Ovary (tissue), 7 donors: ENCODE measurements at regions not wholly inside any gene's neighbourhood (a gene's known extent, or its start where the extent isn't known, plus 50 kb on each side); places are given as distances from the start of the nearest gene placed in this dataset.
A peak's percentile ranks its signal among the peaks of the same experiment; 100 is the strongest.

ENCODE experiments used
- DNase-seq, 5 donors: peaks; one replicate each; pipeline ENCODE4 v3.0.0-alpha.2; 2019 to 2020
- H3K27ac ChIP-seq, 2 donors: fragments of 200-600 bp; one replicate each; pipeline versions ENCODE4 v1.5.1 to v1.8.0; 2019 to 2022
- H3K27me3 ChIP-seq: fragments of 200-600 bp; one replicate; pipeline ENCODE4 v1.8.0; 2022
- H3K36me3 ChIP-seq: fragments of 200-600 bp; sonication (generic); one replicate; pipeline ENCODE4 v1.5.1; 2019
- H3K4me1 ChIP-seq: one replicate; pipeline ENCODE4 v1.8.1; 2013; ENCODE audit warnings: mild to moderate bottlenecking, moderate library complexity; ENCODE audit not compliant: insufficient read depth
- H3K4me3 ChIP-seq: fragments of 200-600 bp; sonication (generic); one replicate; pipeline ENCODE4 v1.5.1; 2017
- H3K9me3 ChIP-seq, 2 donors: fragments of 200-600 bp in 1 of 2; sonication (generic) in 1 of 2; one replicate each; pipeline versions ENCODE4 v1.5.1 to v1.8.1; 2013 to 2019; ENCODE audit warnings: mild to moderate bottlenecking in 1 of 2, moderate library complexity in 1 of 2
- CTCF ChIP-seq, 3 donors: fragments of 450-650 bp in 2 of 3; fragments of 200-600 bp in 1 of 3; IDR thresholded peaks; one replicate each; pipeline versions ENCODE4 v1.5.1 to v1.8.0; 2016 to 2022; ENCODE audit warnings: antibody characterized with exemption in 3 of 3, mild to moderate bottlenecking in 1 of 3
- EP300 ChIP-seq: sonication (generic); formaldehyde crosslinking; IDR thresholded peaks from one replicate; pipeline ENCODE4 v1.6.1; 2017; ENCODE audit warnings: antibody characterized with exemption
- POLR2A ChIP-seq: fragments of 450-650 bp; IDR thresholded peaks from one replicate; pipeline ENCODE4 v1.6.1; 2017; ENCODE audit warnings: antibody characterized with exemption, mild to moderate bottlenecking, moderate library complexity
- WGBS, 3 donors: extraction: QIAGEN DNeasy Blood & Tissue Kit in 1 of 3; methylation state at CpG; one replicate each; pipeline versions ENCODE4 v1.1.5 to v1.1.7; 2013 to 2017; 5-methylcytosine and 5-hydroxymethylcytosine counted together
- intact Hi-C, 4 donors: fragments of 100-400 bp; cut with DNase I; formaldehyde crosslinking; loops; one replicate each; pipeline versions ENCODE4 v1.11.0 to v1.15.1; 2022 to 2023
- donor health status: DM: no; HTN: no; CAD: no; lungs with moderate emphysema.
- donor health status: DM: no; HTN: no; CAD: no.
- donor health status: Bipolar disorder and iron deficiency.
- donor health status: DM: no; HTN: no; CAD: no.
- donor health status: DM: yes; HTN: yes; CAD: no.

DNA sequence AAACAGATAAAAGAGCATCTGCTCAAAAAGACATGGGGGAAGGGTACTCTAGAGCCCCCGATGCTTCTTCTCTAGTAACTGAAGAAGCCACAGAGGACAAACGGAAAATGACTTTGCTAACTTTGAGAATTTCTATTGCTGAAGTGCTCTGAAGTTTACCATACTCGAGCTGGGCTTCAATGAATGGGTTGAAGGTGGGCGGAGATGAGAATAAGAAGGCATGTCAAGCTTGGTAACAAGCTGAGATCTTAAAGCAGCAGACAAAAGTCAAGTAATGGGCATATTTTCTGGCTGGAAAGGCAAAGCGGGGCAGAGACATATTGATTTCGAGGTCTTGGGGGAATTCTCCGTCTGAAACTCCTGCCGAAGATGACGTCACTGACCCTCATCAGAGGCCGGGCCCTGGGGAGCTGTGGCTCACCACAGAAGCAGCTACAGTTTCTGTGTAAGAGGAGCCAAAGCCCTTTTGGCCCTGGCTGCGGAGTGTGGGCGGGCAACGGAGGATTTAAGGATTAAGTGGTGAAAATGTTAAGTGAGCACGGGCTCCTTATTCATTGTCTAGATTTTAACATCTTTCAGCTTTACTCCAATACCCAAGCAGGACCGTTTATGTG is 115.8 kb upstream of the SLIT3 start:
- Histone ChIP-seq H3K4me3 (no peak overlapping the region), H3K36me3 (no peaks in the 10 kb centered on the region), H3K4me1 (no peaks in the 10 kb centered on the region), H3K9me3 (no peaks in the 10 kb centered on the region), H3K27me3 (no peaks in the 10 kb centered on the region), H3K27ac (no peak overlapping the region)
- 64 to 67% (median 64%) methylated on average over 15 of the region's 15 CpGs for WGBS, 3 donors
- DNase-seq = peak in 2 of 5 donors; percentile 16 to 21
- no peak for TF ChIP-seq POLR2A
- TF ChIP-seq CTCF (IDR thresholded peaks at IDR 0.05) = no peak
- TF ChIP-seq EP300 = no peak
- intact Hi-C loops = no loop called here

DNA sequence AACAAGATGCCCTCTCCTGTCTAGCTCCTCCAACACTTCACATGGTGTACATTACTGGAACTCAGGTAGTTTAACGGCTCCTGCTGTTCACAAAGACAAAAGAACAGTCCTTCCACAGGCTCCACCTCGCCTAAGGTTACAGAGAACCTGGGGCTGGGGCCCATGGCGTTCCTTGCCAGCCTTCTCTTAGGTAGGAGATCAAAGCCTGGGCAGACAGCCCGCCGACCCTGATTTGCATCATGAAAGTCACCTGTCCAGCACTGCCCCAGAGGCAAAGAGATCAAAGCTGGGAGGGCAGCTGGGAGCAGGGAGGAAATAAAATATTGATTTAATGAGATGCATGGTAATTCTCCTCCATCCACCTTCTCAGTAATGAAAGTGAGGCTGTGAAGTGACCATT is 115.0 kb upstream of the SLIT3 start:
- no peaks in the 10 kb centered on the region for H3K27me3 ChIP-seq
- intact Hi-C loops = no loop called here
- H3K36me3 ChIP-seq = no peaks in the 10 kb centered on the region
- no peaks in the 10 kb centered on the region for H3K4me1 ChIP-seq
- H3K9me3 ChIP-seq = no peaks in the 10 kb centered on the region
- TF ChIP-seq POLR2A (no peak), EP300 (no peak), CTCF (IDR thresholded peaks at IDR 0.05) (no peak)
- no peak overlapping the region for H3K27ac ChIP-seq
- DNase-seq = no peak
- WGBS, 3 donors = 69 to 76% (median 70%) methylated on average over 5 of the region's 5 CpGs
- no peak overlapping the region for H3K4me3 ChIP-seq

DNA sequence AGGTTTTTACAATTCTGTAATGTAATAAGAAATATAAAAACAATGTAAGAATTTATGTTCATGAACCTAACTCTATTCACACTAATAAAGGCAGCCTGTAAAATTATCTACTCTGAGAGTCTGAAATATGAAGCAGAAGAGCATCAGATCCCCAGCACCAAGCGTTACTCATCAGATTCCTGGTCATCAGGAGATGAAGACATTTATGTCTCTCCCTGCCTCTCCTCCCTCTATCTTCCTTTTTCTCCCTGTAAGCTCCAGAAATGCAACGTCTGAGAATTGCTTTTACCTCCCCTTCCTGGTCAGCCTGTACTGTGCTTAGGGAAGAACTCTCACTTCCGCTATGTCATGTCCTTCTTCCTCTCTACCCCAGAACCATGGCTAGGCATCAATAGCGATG is 114.4 kb upstream of the SLIT3 start:
- intact Hi-C loops = no loop called here
- H3K27ac ChIP-seq = no peak overlapping the region
- TF ChIP-seq EP300 (no peak), CTCF (IDR thresholded peaks at IDR 0.05) (no peak), POLR2A (no peak)
- 42 to 79% (median 66%) methylated on average over 4 of the region's 4 CpGs for WGBS, 3 donors
- no peak overlapping the region for H3K4me3 ChIP-seq
- no peaks in the 10 kb centered on the region for H3K36me3 ChIP-seq
- no peaks in the 10 kb centered on the region for H3K27me3 ChIP-seq
- no peaks in the 10 kb centered on the region for H3K9me3 ChIP-seq
- DNase-seq = no peak
- H3K4me1 ChIP-seq = no peaks in the 10 kb centered on the region

- no peak for DNase-seq
- Histone ChIP-seq H3K4me1 (no peaks in the 10 kb centered on the region), H3K36me3 (no peaks in the 10 kb centered on the region), H3K27me3 (no peaks in the 10 kb centered on the region), H3K27ac (no peak overlapping the region), H3K9me3 (no peaks in the 10 kb centered on the region), H3K4me3 (no peak overlapping the region)
- 40 to 62% (median 58%) methylated on average over 2 of the region's 2 CpGs for WGBS, 3 donors
- TF ChIP-seq POLR2A = no peak
- TF ChIP-seq EP300 = no peak
- TF ChIP-seq CTCF (IDR thresholded peaks at IDR 0.05) = no peak
- intact Hi-C loops = no loop called here
Measured at GRCh38 chr5:169413416-169413815, 112.5 kb upstream of the SLIT3 start.
